Astrocyte (in vitro differentiated cells and primary cell): ENCODE measurements at regions not wholly inside any gene's neighbourhood (a gene's known extent, or its start where the extent isn't known, plus 50 kb on each side); places are given as distances from the start of the nearest gene placed in this dataset.

Experiments used
- DNase-seq: peaks from one replicate; pipeline ENCODE4 v3.0.0-alpha.2; 2010; ENCODE audit warnings: low read depth
- FAIRE-seq: peaks from 2 replicates; lab custom pipeline; 2011; peaks lifted over from hg19 to GRCh38; lab: Jason Lieb, UNC
- H2AFZ ChIP-seq: 2 replicates; pipeline ENCODE4 v1.6.0; 2012; ENCODE audit warnings: low read depth, low read length, inconsistent platforms
- H3K27ac ChIP-seq: 2 replicates; pipeline ENCODE4 v1.5.1; 2011; ENCODE audit warnings: low read depth, low read length, inconsistent platforms
- H3K27me3 ChIP-seq: 2 replicates; pipeline ENCODE4 v1.6.0; 2011; ENCODE audit warnings: low read length, inconsistent platforms; ENCODE audit not compliant: insufficient read depth
- H3K36me3 ChIP-seq: 2 replicates; pipeline ENCODE4 v1.5.1; 2011; ENCODE audit warnings: low read length, inconsistent platforms; ENCODE audit not compliant: insufficient read depth
- H3K4me1 ChIP-seq: 2 replicates; pipeline ENCODE4 v1.5.1; 2011; ENCODE audit warnings: low read length, inconsistent platforms; ENCODE audit not compliant: insufficient read depth
- H3K4me2 ChIP-seq: 2 replicates; pipeline ENCODE4 v1.6.0; 2012; ENCODE audit warnings: low read length, inconsistent platforms
- H3K4me3 ChIP-seq: 2 replicates; pipeline ENCODE4 v1.5.1; 2011; ENCODE audit warnings: low read depth, mild to moderate bottlenecking, low read length, inconsistent platforms; ENCODE audit not compliant: insufficient read depth
- H3K79me2 ChIP-seq: 2 replicates; pipeline ENCODE4 v1.6.0; 2012; ENCODE audit warnings: mild to moderate bottlenecking, low read length, inconsistent platforms; ENCODE audit not compliant: insufficient read depth
- H3K9ac ChIP-seq: 2 replicates; pipeline ENCODE4 v1.6.0; 2012; ENCODE audit warnings: mild to moderate bottlenecking, low read length, inconsistent platforms
- H3K9me3 ChIP-seq: 2 replicates; pipeline ENCODE4 v1.5.1; 2012; ENCODE audit warnings: low read depth, mild to moderate bottlenecking, low read length, inconsistent platforms; ENCODE audit not compliant: insufficient read depth
- H4K20me1 ChIP-seq: 2 replicates; pipeline ENCODE4 v1.6.0; 2012; ENCODE audit warnings: low read length, inconsistent platforms; ENCODE audit not compliant: insufficient read depth
- H3K27ac Mint-ChIP-seq: one replicate; pipeline ENCODE4 v1.8.0; 2021; ENCODE audit warnings: mild to moderate bottlenecking, mixed read lengths; ENCODE audit not compliant: unreplicated experiment
- H3K27me3 Mint-ChIP-seq: one replicate; pipeline ENCODE4 v1.8.0; 2021; ENCODE audit warnings: low read depth, mixed read lengths; ENCODE audit not compliant: unreplicated experiment
- H3K36me3 Mint-ChIP-seq: one replicate; pipeline ENCODE4 v1.8.0; 2021; ENCODE audit warnings: low read depth, mixed read lengths; ENCODE audit not compliant: unreplicated experiment
- H3K4me1 Mint-ChIP-seq: one replicate; pipeline ENCODE4 v1.8.0; 2021; ENCODE audit warnings: low read depth, mixed read lengths; ENCODE audit not compliant: unreplicated experiment
- H3K4me3 Mint-ChIP-seq: one replicate; pipeline ENCODE4 v1.8.0; 2021; ENCODE audit warnings: mild to moderate bottlenecking, moderate library complexity, mixed read lengths; ENCODE audit not compliant: unreplicated experiment
- H3K9me3 Mint-ChIP-seq: one replicate; pipeline ENCODE4 v1.8.0; 2021; ENCODE audit warnings: mild to moderate bottlenecking, mixed read lengths; ENCODE audit not compliant: unreplicated experiment
- CTCF ChIP-seq: IDR thresholded peaks from 2 replicates; pipeline ENCODE4 v1.5.1; 2011; ENCODE audit warnings: low read depth, mild to moderate bottlenecking, inconsistent platforms, low read length, moderate library complexity; ENCODE audit not compliant: insufficient read depth
- EZH2 ChIP-seq: IDR thresholded peaks from 2 replicates; pipeline ENCODE4 v1.6.1; 2012; ENCODE audit warnings: mild to moderate bottlenecking, low read length, inconsistent platforms; ENCODE audit not compliant: insufficient read depth

DNA sequence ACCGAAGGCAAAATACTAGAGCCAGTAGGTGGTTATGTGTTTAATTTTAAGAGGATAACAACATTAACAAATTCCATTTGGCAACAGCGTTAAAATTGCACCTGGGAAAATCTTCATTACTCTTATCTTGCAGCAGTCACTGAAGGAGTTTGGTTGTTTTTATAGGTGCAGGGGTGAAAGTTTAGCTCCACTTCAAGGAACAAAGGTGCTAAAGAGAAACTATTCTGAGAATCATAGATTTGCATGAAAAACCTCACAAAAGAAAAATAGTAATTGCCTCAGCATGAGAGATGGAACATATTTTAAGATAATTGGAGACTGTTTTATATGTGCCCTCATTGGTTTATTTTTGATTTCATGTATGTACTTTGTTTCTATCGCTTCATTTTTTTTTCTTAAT is 444.4 kb downstream of the UTRN start:
- FAIRE-seq (no peak), DNase-seq (no peak)
- Mint-ChIP-seq H3K9me3 (no peaks in the 10 kb centered on the region), H3K27ac (no peak overlapping the region), H3K4me1 (peaks cover 11% of the 10 kb centered on the region), H3K36me3 (no peaks in the 10 kb centered on the region), H3K27me3 (no peaks in the 10 kb centered on the region), H3K4me3 (no peak overlapping the region)
- Histone ChIP-seq H3K9ac (no peak overlapping the region), H3K27ac (no peak overlapping the region), H3K4me2 (no peak overlapping the region), H3K36me3 (peaks cover 5% of the 10 kb centered on the region), H3K79me2 (no peaks in the 10 kb centered on the region), H3K4me1 (peaks cover 7% of the 10 kb centered on the region), H4K20me1 (no peaks in the 10 kb centered on the region), H3K27me3 (no peaks in the 10 kb centered on the region), H3K9me3 (no peaks in the 10 kb centered on the region), H3K4me3 (no peak overlapping the region), H2AFZ (no peak overlapping the region)
- no peak for TF ChIP-seq EZH2
- TF ChIP-seq CTCF, result no peak

GRCh38 chr6:144730088-144730645 is 445.0 kb downstream of the UTRN start:
- Mint-ChIP-seq H3K27ac (no peak overlapping the region), H3K4me3 (no peak overlapping the region), H3K9me3 (no peaks in the 10 kb centered on the region), H3K4me1 (peaks cover 11% of the 10 kb centered on the region), H3K27me3 (no peaks in the 10 kb centered on the region), H3K36me3 (no peaks in the 10 kb centered on the region)
- no peak overlapping the region for H3K4me2 ChIP-seq
- no peak overlapping the region for H3K27ac ChIP-seq
- H4K20me1 ChIP-seq, result no peaks in the 10 kb centered on the region
- FAIRE-seq (no peak), DNase-seq (no peak)
- H3K79me2 ChIP-seq, result no peaks in the 10 kb centered on the region
- TF ChIP-seq EZH2 (no peak), CTCF (no peak)
- H3K27me3 ChIP-seq, result no peaks in the 10 kb centered on the region
- H3K36me3 ChIP-seq, result peaks cover 5% of the 10 kb centered on the region
- H3K4me1 ChIP-seq, result peaks cover 7% of the 10 kb centered on the region
- H3K9me3 ChIP-seq, result no peaks in the 10 kb centered on the region
- H3K4me3 ChIP-seq, result no peak overlapping the region
- no peak overlapping the region for H2AFZ ChIP-seq
- no peak overlapping the region for H3K9ac ChIP-seq

GRCh38 chr6:144731229-144731628 is 446.1 kb downstream of the UTRN start:
- no peaks in the 10 kb centered on the region for H3K9me3 ChIP-seq
- FAIRE-seq, result no peak
- no peak overlapping the region for H3K4me2 ChIP-seq
- no peaks in the 10 kb centered on the region for H3K9me3 Mint-ChIP-seq
- peaks cover 5% of the 10 kb centered on the region for H3K36me3 ChIP-seq
- no peak for DNase-seq
- no peak overlapping the region for H3K27ac Mint-ChIP-seq
- no peak for TF ChIP-seq EZH2
- TF ChIP-seq CTCF, result no peak
- H3K27ac ChIP-seq, result no peak overlapping the region
- no peak overlapping the region for H3K9ac ChIP-seq
- no peaks in the 10 kb centered on the region for H3K27me3 ChIP-seq
- H3K4me3 ChIP-seq, result no peak overlapping the region
- H3K27me3 Mint-ChIP-seq, result no peaks in the 10 kb centered on the region
- H3K4me3 Mint-ChIP-seq, result no peak overlapping the region
- no peaks in the 10 kb centered on the region for H3K36me3 Mint-ChIP-seq
- H3K4me1 Mint-ChIP-seq, result peaks cover 5% of the 10 kb centered on the region
- H3K79me2 ChIP-seq, result no peaks in the 10 kb centered on the region
- H4K20me1 ChIP-seq, result no peaks in the 10 kb centered on the region
- no peak overlapping the region for H2AFZ ChIP-seq
- peaks cover 1% of the 10 kb centered on the region for H3K4me1 ChIP-seq
